ENCODE measurements at regions not wholly inside any gene's neighbourhood (a gene's known extent, or its start where the extent isn't known, plus 50 kb on each side); places are given as distances from the start of the nearest gene placed in this dataset.

DNA sequence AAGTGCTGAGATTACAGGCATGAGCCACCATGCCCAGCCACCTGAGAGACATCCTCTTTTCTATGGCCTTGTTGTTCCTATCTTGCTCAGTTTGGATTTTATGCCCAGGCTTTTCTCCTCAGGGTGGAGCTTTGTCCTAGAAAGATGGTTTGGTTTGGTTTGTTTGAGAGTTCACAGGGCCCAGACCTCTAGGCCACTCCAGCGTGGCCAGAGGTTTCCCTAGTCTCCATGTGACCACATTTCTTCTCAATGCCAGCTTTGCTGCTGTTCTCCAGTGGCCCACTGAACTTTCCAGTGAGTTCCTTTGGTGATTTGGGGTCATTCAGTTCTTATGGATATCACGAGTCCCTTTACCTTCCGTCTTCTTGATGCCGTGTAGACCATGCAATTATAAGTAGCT lies 92.6 kb upstream of the SERBP1 start:
- Histone ChIP-seq H3K27me3 (ENCODE audit: low read depth) (no peaks in the 10 kb centered on the region), H3K4me1 (no peaks in the 10 kb centered on the region), H3K9me3 (no peaks in the 10 kb centered on the region), H3K27ac (no peak overlapping the region), H3K4me3 (no peak overlapping the region), H3K36me3 (no peaks in the 10 kb centered on the region)
- DNase-seq, result no peak
- ATAC-seq, result no peak
- TF ChIP-seq CTCF (IDR thresholded peaks at IDR 0.05), result no peak
- intact Hi-C loops (cut with DNase I), result no loop called here

DNA sequence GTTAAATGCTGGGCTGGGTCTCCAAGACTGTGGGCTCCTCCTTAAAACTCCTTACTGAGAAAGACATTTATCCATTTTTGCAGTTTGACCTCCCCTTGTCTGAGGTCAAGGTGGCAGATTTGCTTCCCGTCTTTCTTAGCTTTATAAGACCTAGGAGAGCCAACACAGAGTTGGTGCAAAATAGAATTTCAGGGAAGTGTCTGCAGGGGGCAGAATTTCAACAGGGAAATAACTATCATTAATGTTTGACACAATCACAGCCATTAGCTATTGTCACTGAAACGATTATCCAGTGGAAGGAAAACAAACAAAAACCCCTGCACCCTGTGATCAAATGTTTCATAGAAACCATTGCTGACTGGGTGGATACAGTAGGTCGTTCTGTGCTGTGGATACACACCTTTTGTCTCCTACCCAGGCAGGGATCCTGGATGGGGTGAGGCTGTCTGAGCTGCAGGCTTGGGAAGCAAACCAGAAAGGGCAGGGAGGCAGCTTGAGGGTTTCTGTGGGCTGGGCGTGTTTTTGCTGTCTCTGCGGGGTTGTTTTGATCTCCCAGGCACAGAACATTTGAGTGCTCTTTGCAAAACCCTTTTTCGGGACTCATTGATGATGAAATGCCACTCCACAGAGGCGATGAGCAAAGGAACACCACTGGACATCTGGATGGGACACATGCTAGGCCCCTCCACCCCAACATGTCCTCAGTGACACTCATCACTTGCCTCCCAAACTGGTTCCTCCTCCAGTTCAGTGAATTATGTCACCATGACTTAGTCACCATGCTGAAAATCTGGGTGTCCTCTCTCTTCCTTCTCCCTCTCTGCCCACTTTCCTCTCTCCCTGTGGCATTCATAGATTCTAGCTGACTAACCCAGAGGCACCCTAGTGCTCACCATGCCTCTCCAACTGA lies 94.2 kb upstream of the SERBP1 start:
- ATAC-seq (peak; percentile 48 to 61), DNase-seq (no peak)
- TF ChIP-seq CTCF (IDR thresholded peaks at IDR 0.05), result no peak
- intact Hi-C loops (cut with DNase I), result no loop called here
- no peaks in the 10 kb centered on the region for H3K36me3 ChIP-seq
- H3K9me3 ChIP-seq, result no peaks in the 10 kb centered on the region
- H3K27me3 ChIP-seq (ENCODE audit: low read depth), result no peaks in the 10 kb centered on the region
- H3K4me3 ChIP-seq, result no peak overlapping the region
- no peaks in the 10 kb centered on the region for H3K4me1 ChIP-seq
- H3K27ac ChIP-seq, result no peak overlapping the region

GRCh38 chr1:67525053-67525760 lies 95.0 kb upstream of the SERBP1 start:
- H3K27ac ChIP-seq, result no peak overlapping the region
- no peaks in the 10 kb centered on the region for H3K4me1 ChIP-seq
- no peak for ATAC-seq
- no peaks in the 10 kb centered on the region for H3K9me3 ChIP-seq
- intact Hi-C loops (cut with DNase I), result no loop called here
- TF ChIP-seq CTCF (IDR thresholded peaks at IDR 0.05), result no peak
- no peak overlapping the region for H3K4me3 ChIP-seq
- no peaks in the 10 kb centered on the region for H3K27me3 ChIP-seq (ENCODE audit: low read depth)
- DNase-seq, result no peak
- H3K36me3 ChIP-seq, result no peaks in the 10 kb centered on the region

GRCh38 chr1:67528141-67528540 lies 97.9 kb upstream of the SERBP1 start:
- H3K4me3 ChIP-seq, result no peak overlapping the region
- no peak for DNase-seq
- no peaks in the 10 kb centered on the region for H3K27me3 ChIP-seq (ENCODE audit: low read depth)
- intact Hi-C loops (cut with DNase I), result no loop called here
- TF ChIP-seq CTCF (IDR thresholded peaks at IDR 0.05), result no peak
- ATAC-seq, result no peak
- H3K27ac ChIP-seq, result no peak overlapping the region
- no peaks in the 10 kb centered on the region for H3K36me3 ChIP-seq
- H3K9me3 ChIP-seq, result no peaks in the 10 kb centered on the region
- no peaks in the 10 kb centered on the region for H3K4me1 ChIP-seq

GRCh38 chr1:67530071-67530470 lies 99.9 kb upstream of the SERBP1 start:
- H3K4me3 ChIP-seq, result no peak overlapping the region
- H3K4me1 ChIP-seq, result no peaks in the 10 kb centered on the region
- ATAC-seq (no peak), DNase-seq (no peak)
- H3K27me3 ChIP-seq (ENCODE audit: low read depth), result no peaks in the 10 kb centered on the region
- H3K36me3 ChIP-seq, result no peaks in the 10 kb centered on the region
- TF ChIP-seq CTCF (IDR thresholded peaks at IDR 0.05), result no peak
- no peak overlapping the region for H3K27ac ChIP-seq
- no peaks in the 10 kb centered on the region for H3K9me3 ChIP-seq
- intact Hi-C loops (cut with DNase I), result loop anchor here (10.0 kb wide), 1 partner anchor 225 kb away; no protein-coding TSS in a partner anchor

Data from lower lobe of right lung (tissue), 2 donors.